DOHH2 (cell line): ENCODE measurements at regions not wholly inside any gene's neighbourhood (a gene's known extent, or its start where the extent isn't known, plus 50 kb on each side); places are given as distances from the start of the nearest gene placed in this dataset.
A peak's percentile ranks its signal among the peaks of the same experiment; 100 is the strongest.
"Not testable (repeated sequence)": the region's sequence is repeated elsewhere in the genome, so short reads cannot be mapped to it uniquely, and the experiment has no call there.

Experiments
- H3F3A ChIP-seq: fragments of 200-600 bp; sonication (generic), shearing (Covaris generic); 2 replicates; pipeline ENCODE4 v1.6.0; 2016; ENCODE audit warnings: antibody characterized with exemption, mild to moderate bottlenecking; ENCODE audit not compliant: control insufficient read depth, insufficient read depth
- H3K27ac ChIP-seq: fragments of 200-600 bp; sonication (generic); 2 replicates; pipeline ENCODE4 v1.5.1; 2014; ENCODE audit warnings: low read depth, mild to moderate bottlenecking, low read length, moderate library complexity
- H3K27me3 ChIP-seq: fragments of 200-600 bp; sonication (generic); 2 replicates; pipeline ENCODE4 v1.6.1; 2014; ENCODE audit warnings: mild to moderate bottlenecking, low read length, mixed read lengths; ENCODE audit not compliant: control insufficient read depth
- H3K36me3 ChIP-seq: fragments of 200-600 bp; sonication (generic); 2 replicates; pipeline ENCODE4 v1.6.1; 2014; ENCODE audit warnings: mild to moderate bottlenecking, low read length, moderate library complexity, mixed read lengths; ENCODE audit not compliant: control insufficient read depth
- H3K4me1 ChIP-seq: fragments of 200-600 bp; sonication (generic); 2 replicates; pipeline ENCODE4 v1.6.1; 2014; ENCODE audit warnings: mild to moderate bottlenecking, low read length, mixed read lengths; ENCODE audit not compliant: control insufficient read depth
- H3K4me2 ChIP-seq: fragments of 200-600 bp; sonication (generic); 2 replicates; pipeline ENCODE4 v1.6.0; 2014; ENCODE audit warnings: mild to moderate bottlenecking, low read length, moderate library complexity
- H3K4me3 ChIP-seq: fragments of 200-600 bp; sonication (generic); 2 replicates; pipeline ENCODE4 v1.5.1; 2014; ENCODE audit warnings: mild to moderate bottlenecking, low read length, mixed read lengths
- H3K79me2 ChIP-seq: fragments of 200-600 bp; sonication (generic); 2 replicates; pipeline ENCODE4 v1.6.1; 2014; ENCODE audit warnings: mild to moderate bottlenecking, low read length, mixed read lengths; ENCODE audit not compliant: control insufficient read depth
- H3K9me2 ChIP-seq: fragments of 200-600 bp; sonication (generic); replicated peaks from 2 replicates; pipeline ENCODE4 v1.6.1; 2014; ENCODE audit warnings: mild to moderate bottlenecking, low read length, mixed read lengths; ENCODE audit not compliant: control insufficient read depth
- H3K9me3 ChIP-seq: fragments of 200-600 bp; sonication (generic); 2 replicates; pipeline ENCODE4 v1.6.1; 2014; ENCODE audit warnings: antibody characterized with exemption, low read length, mixed read lengths; ENCODE audit not compliant: control insufficient read depth, insufficient read depth
- H4K20me1 ChIP-seq: fragments of 200-600 bp; sonication (generic); 2 replicates; pipeline ENCODE4 v1.6.0; 2014; ENCODE audit warnings: low read depth, mild to moderate bottlenecking, antibody characterized with exemption, low read length, moderate library complexity; ENCODE audit not compliant: control insufficient read depth, insufficient read depth
- EZH2phosphoT487 ChIP-seq: fragments of 200-600 bp; sonication (generic); IDR thresholded peaks from 2 replicates; pipeline ENCODE4 v1.6.1; 2017; ENCODE audit warnings: borderline replicate concordance, mild to moderate bottlenecking, antibody characterized with exemption, low read length, moderate library complexity, mixed read lengths
- TF ChIP-seq, protein P1 (sequence below): fragments of 200-600 bp; sonication (generic); IDR thresholded peaks from one replicate; pipeline ENCODE4 v1.5.1; 2014; ENCODE audit warnings: antibody characterized with exemption, mild to moderate bottlenecking, low read depth, low read length; ENCODE audit not compliant: poor library complexity, severe bottlenecking

DNA sequence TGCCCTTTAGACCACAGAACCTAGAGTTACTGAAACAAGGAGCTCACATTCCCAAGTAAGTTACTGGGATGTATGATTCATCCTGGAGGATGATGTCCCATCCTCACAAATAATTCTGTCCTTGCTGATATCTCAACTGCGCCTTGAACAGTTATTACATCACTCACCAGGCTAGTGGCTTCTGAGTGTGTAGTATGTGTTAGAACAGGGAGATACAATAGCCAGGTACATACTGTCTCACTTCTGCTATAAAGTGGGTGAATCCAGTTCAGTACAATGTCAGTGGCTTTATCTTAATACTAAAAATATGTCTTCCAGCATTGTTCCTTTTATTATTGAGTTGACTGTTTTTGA, 483.2 kb upstream of the FRG2C start:
- Histone ChIP-seq H3K9me2 (no peaks in the 10 kb centered on the region), H3K79me2 (no peaks in the 10 kb centered on the region), H3K27ac (no peak overlapping the region), H3K36me3 (no peaks in the 10 kb centered on the region), H4K20me1 (no peaks in the 10 kb centered on the region), H3F3A (no peaks in the 10 kb centered on the region), H3K4me1 (no peaks in the 10 kb centered on the region), H3K4me2 (no peak overlapping the region), H3K9me3 (no peaks in the 10 kb centered on the region), H3K27me3 (no peaks in the 10 kb centered on the region), H3K4me3 (no peak overlapping the region)
- TF ChIP-seq EZH2phosphoT487, result no peak
- TF ChIP-seq, protein P1, sequence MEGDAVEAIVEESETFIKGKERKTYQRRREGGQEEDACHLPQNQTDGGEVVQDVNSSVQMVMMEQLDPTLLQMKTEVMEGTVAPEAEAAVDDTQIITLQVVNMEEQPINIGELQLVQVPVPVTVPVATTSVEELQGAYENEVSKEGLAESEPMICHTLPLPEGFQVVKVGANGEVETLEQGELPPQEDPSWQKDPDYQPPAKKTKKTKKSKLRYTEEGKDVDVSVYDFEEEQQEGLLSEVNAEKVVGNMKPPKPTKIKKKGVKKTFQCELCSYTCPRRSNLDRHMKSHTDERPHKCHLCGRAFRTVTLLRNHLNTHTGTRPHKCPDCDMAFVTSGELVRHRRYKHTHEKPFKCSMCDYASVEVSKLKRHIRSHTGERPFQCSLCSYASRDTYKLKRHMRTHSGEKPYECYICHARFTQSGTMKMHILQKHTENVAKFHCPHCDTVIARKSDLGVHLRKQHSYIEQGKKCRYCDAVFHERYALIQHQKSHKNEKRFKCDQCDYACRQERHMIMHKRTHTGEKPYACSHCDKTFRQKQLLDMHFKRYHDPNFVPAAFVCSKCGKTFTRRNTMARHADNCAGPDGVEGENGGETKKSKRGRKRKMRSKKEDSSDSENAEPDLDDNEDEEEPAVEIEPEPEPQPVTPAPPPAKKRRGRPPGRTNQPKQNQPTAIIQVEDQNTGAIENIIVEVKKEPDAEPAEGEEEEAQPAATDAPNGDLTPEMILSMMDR, result no peak

DNA sequence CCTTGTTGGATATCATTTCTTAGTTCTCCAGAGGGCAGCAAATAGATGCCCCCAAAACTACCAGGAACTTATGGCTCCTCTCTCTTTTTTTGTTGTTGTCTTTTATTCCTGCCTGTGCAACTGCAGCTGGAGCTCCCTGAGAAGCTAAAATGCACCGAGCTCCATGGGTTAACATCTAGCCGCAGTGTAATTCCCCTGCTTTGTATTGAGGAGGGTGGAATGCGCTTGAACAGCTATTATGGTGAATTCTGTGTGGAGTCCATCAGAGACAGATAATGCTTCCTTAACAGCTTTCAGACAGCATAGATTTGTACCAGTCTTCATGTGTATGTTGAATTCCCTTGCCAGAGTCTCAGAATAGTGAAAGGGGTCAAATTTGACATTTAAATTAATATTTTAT, 475.2 kb upstream of the FRG2C start:
- Histone ChIP-seq H3K4me2 (no peak overlapping the region), H4K20me1 (no peaks in the 10 kb centered on the region), H3K27ac (no peak overlapping the region), H3K4me1 (no peaks in the 10 kb centered on the region), H3K79me2 (no peaks in the 10 kb centered on the region), H3F3A (no peaks in the 10 kb centered on the region), H3K27me3 (no peaks in the 10 kb centered on the region), H3K4me3 (no peak overlapping the region), H3K36me3 (no peaks in the 10 kb centered on the region), H3K9me3 (no peaks in the 10 kb centered on the region), H3K9me2 (no peaks in the 10 kb centered on the region)
- TF ChIP-seq, protein P1, result no peak
- no peak for TF ChIP-seq EZH2phosphoT487

- Histone ChIP-seq H3K79me2 (no peaks in the 10 kb centered on the region), H3K9me2 (no peaks in the 10 kb centered on the region), H3K4me3 (no peak overlapping the region), H3K27ac (no peak overlapping the region), H3K4me2 (no peak overlapping the region), H4K20me1 (no peaks in the 10 kb centered on the region), H3K27me3 (no peaks in the 10 kb centered on the region), H3K36me3 (no peaks in the 10 kb centered on the region), H3F3A (no peaks in the 10 kb centered on the region), H3K4me1 (no peaks in the 10 kb centered on the region), H3K9me3 (no peaks in the 10 kb centered on the region)
- TF ChIP-seq, protein P1, result peak; percentile 80
- TF ChIP-seq EZH2phosphoT487, result no peak
Measured at GRCh38 chr3:75192146-75192616, 471.9 kb upstream of the FRG2C start.

- no peaks in the 10 kb centered on the region for H3K9me3 ChIP-seq
- no peaks in the 10 kb centered on the region for H3F3A ChIP-seq
- H3K4me1 ChIP-seq, result no peaks in the 10 kb centered on the region
- no peaks in the 10 kb centered on the region for H3K27me3 ChIP-seq
- TF ChIP-seq, protein P1, result no peak
- TF ChIP-seq EZH2phosphoT487, result no peak
- H3K79me2 ChIP-seq, result no peaks in the 10 kb centered on the region
- H3K27ac ChIP-seq, result no peak overlapping the region
- no peaks in the 10 kb centered on the region for H4K20me1 ChIP-seq
- H3K4me2 ChIP-seq, result no peak overlapping the region
- no peaks in the 10 kb centered on the region for H3K36me3 ChIP-seq
- no peak overlapping the region for H3K4me3 ChIP-seq
- H3K9me2 ChIP-seq, result no peaks in the 10 kb centered on the region
Measured at GRCh38 chr3:75193797-75194196, 470.3 kb upstream of the FRG2C start.

GRCh38 chr3:75214332-75214731, 449.8 kb upstream of the FRG2C start:
- not testable (repeated sequence) for H3K9me3 ChIP-seq, H3K79me2 ChIP-seq, H3K9me2 ChIP-seq, H4K20me1 ChIP-seq, H3F3A ChIP-seq, H3K4me2 ChIP-seq, H3K36me3 ChIP-seq, H3K4me1 ChIP-seq, H3K4me3 ChIP-seq, H3K27me3 ChIP-seq, H3K27ac ChIP-seq
